SK-N-SH (cell line): ENCODE measurements at regions not wholly inside any gene's neighbourhood (a gene's known extent, or its start where the extent isn't known, plus 50 kb on each side); places are given as distances from the start of the nearest gene placed in this dataset.

Experiments used
- CTCF ChIA-PET: fragments of 300-600, 350-600 bp; formaldehyde crosslinking; extraction: SDS; loops from one replicate; lab custom pipeline; 2021; lab: Yijun Ruan, JAX
- POLR2A ChIA-PET: fragments of 350-600 bp; sonication (Branson Sonifier 250); formaldehyde crosslinking; extraction: SDS; loops from one replicate; lab custom pipeline; 2020; ENCODE audit warnings: antibody characterized with exemption, inconsistent platforms; lab: Yijun Ruan, JAX
- DNase-seq: peaks from one replicate; pipeline ENCODE4 v3.0.0; 2012
- H2AFZ ChIP-seq: fragments of 200-600 bp; sonication (generic); 2 replicates; pipeline ENCODE4 v1.8.1; 2016; ENCODE audit warnings: antibody characterized with exemption, mild to moderate bottlenecking, low read depth
- H3F3A ChIP-seq: fragments of 200-600 bp; sonication (generic); replicated peaks from 2 replicates; pipeline ENCODE3; 2016; ENCODE audit warnings: antibody characterized with exemption, mild to moderate bottlenecking; ENCODE audit not compliant: insufficient read depth
- H3K27ac ChIP-seq, 2 experiments: fragments of 200-500 bp in 1 of 2; fragments of 200-600 bp in 1 of 2; sonication (Bioruptor generic) in 1 of 2; sonication (generic), shearing (Covaris generic) in 1 of 2; 2 replicates each; pipeline versions ENCODE4 v1.5.1 to v1.6.1; 2014 to 2016; ENCODE audit warnings: low read depth in 2 of 2, inconsistent platforms in 1 of 2, low read length in 1 of 2, mild to moderate bottlenecking in 1 of 2, mixed read lengths in 1 of 2
- H3K27me3 ChIP-seq: fragments of 200-600 bp; sonication (generic), shearing (Covaris generic); 2 replicates; pipeline ENCODE4 v1.6.1; 2016; ENCODE audit warnings: mixed run types; ENCODE audit not compliant: insufficient read depth
- H3K36me3 ChIP-seq, 2 experiments: fragments of 200-500 bp in 1 of 2; fragments of 200-600 bp in 1 of 2; sonication (Bioruptor generic) in 1 of 2; sonication (generic) in 1 of 2; replicated peaks in 1 of 2; 2 replicates each; pipeline versions ENCODE3 to v1.5.1; 2014 to 2016; ENCODE audit warnings: low read length in 1 of 2, mild to moderate bottlenecking in 1 of 2; ENCODE audit not compliant: insufficient read depth in 2 of 2, control insufficient read depth in 1 of 2
- H3K4me1 ChIP-seq, 2 experiments: fragments of 200-500 bp in 1 of 2; fragments of 200-600 bp in 1 of 2; sonication (Bioruptor generic) in 1 of 2; sonication (generic), shearing (Covaris generic) in 1 of 2; 2 replicates each; pipeline versions ENCODE4 v1.5.1 to v1.6.1; 2014 to 2016; ENCODE audit warnings: low read depth in 1 of 2, low read length in 1 of 2, mixed run types in 1 of 2; ENCODE audit not compliant: insufficient read depth in 2 of 2, control insufficient read depth in 1 of 2
- H3K4me2 ChIP-seq: fragments of 200-600 bp; sonication (generic), shearing (Covaris generic); 2 replicates; pipeline ENCODE4 v1.6.1; 2017; ENCODE audit warnings: mixed run types
- H3K4me3 ChIP-seq, 2 experiments: fragments of 200-500 bp in 1 of 2; fragments of 200-600 bp in 1 of 2; sonication (Bioruptor generic) in 1 of 2; sonication (generic), shearing (Covaris generic) in 1 of 2; 2 replicates each; pipeline versions ENCODE4 v1.5.1 to v1.8.1; 2014 to 2016; ENCODE audit warnings: low read depth in 2 of 2, inconsistent platforms in 1 of 2, low read length in 1 of 2, mild to moderate bottlenecking in 1 of 2, mixed read lengths in 1 of 2, moderate library complexity in 1 of 2
- H3K79me2 ChIP-seq: fragments of 200-600 bp; sonication (generic); 2 replicates; pipeline ENCODE4 v1.8.1; 2017; ENCODE audit warnings: mild to moderate bottlenecking; ENCODE audit not compliant: insufficient read depth
- H3K9ac ChIP-seq: fragments of 200-600 bp; sonication (generic); 2 replicates; pipeline ENCODE4 v1.6.1; 2017; ENCODE audit warnings: mixed run types
- H3K9me2 ChIP-seq: fragments of 200-600 bp; sonication (generic); 2 replicates; pipeline ENCODE4 v1.6.1; 2017; ENCODE audit warnings: mixed run types
- H3K9me3 ChIP-seq: fragments of 200-600 bp; sonication (generic); 2 replicates; pipeline ENCODE4 v1.6.1; 2017; ENCODE audit warnings: mixed run types, mild to moderate bottlenecking, moderate library complexity
- H4K20me1 ChIP-seq: fragments of 200-600 bp; sonication (generic); 2 replicates; pipeline ENCODE4 v1.6.1; 2017; ENCODE audit warnings: mild to moderate bottlenecking, mixed run types; ENCODE audit not compliant: insufficient read depth
- CHD2 ChIP-seq: fragments of 150-350 bp; IDR thresholded peaks from 2 replicates; pipeline ENCODE4 v1.6.1; 2018; ENCODE audit warnings: low read length; ENCODE audit not compliant: partially characterized antibody
- ELF1 ChIP-seq: IDR thresholded peaks from 2 replicates; pipeline ENCODE4 v1.4.0; 2012
- FOSL2 ChIP-seq: IDR thresholded peaks from 2 replicates; pipeline ENCODE4 v1.4.0; 2012; ENCODE audit warnings: low read depth, mild to moderate bottlenecking, moderate library complexity, borderline replicate concordance
- FOXM1 ChIP-seq: IDR thresholded peaks from 2 replicates; pipeline ENCODE4 v1.4.0; 2012; ENCODE audit warnings: low read depth, mild to moderate bottlenecking
- GATA2 ChIP-seq: sonication (generic); formaldehyde crosslinking; IDR thresholded peaks from 2 replicates; pipeline ENCODE4 v1.5.0; 2020; ENCODE audit warnings: mild to moderate bottlenecking, missing genetic modification reagents
- MEF2A ChIP-seq: IDR thresholded peaks from 2 replicates; pipeline ENCODE4 v1.4.0; 2012; ENCODE audit warnings: low read depth, borderline replicate concordance
- RCOR1 ChIP-seq: fragments of 150-350 bp; IDR thresholded peaks from 2 replicates; pipeline ENCODE4 v1.6.1; 2017; ENCODE audit warnings: antibody characterized with exemption, low read length
- RFX5 ChIP-seq: IDR thresholded peaks from 2 replicates; pipeline ENCODE4 v1.6.1; 2012; ENCODE audit warnings: mild to moderate bottlenecking, improper control_type of control experiment, low read length
- SIN3A ChIP-seq: IDR thresholded peaks from 2 replicates; pipeline ENCODE4 v1.6.1; 2012; ENCODE audit warnings: low read depth, mild to moderate bottlenecking, low read length, moderate library complexity, borderline replicate concordance
- TCF12 ChIP-seq: IDR thresholded peaks from 2 replicates; pipeline ENCODE4 v1.4.0; 2012
- TEAD4 ChIP-seq: IDR thresholded peaks from 2 replicates; pipeline ENCODE4 v1.4.0; 2012; ENCODE audit warnings: mild to moderate bottlenecking, borderline replicate concordance; ENCODE audit not compliant: insufficient read depth
- WGBS: methylation state at CpG from one replicate; pipeline ENCODE4 v1.1.6; 2017; ENCODE audit warnings: low lambda C conversion rate; 5-methylcytosine and 5-hydroxymethylcytosine counted together
- TF ChIP-seq, protein P1 (sequence below): IDR thresholded peaks from 2 replicates; pipeline ENCODE4 v1.4.0; 2012; ENCODE audit warnings: low read depth, borderline replicate concordance
- TF ChIP-seq, protein P2 (sequence below): fragments of 200-600 bp; sonication (generic); IDR thresholded peaks from 2 replicates; pipeline ENCODE4 v1.6.1; 2017; ENCODE audit warnings: antibody characterized with exemption, mild to moderate bottlenecking, moderate library complexity
- TF ChIP-seq, protein P3 (sequence below): IDR thresholded peaks from 2 replicates; pipeline ENCODE4 v1.4.0; 2012; ENCODE audit warnings: low read depth, borderline replicate concordance
- TF ChIP-seq, protein P4 (sequence below): IDR thresholded peaks from 2 replicates; pipeline ENCODE4 v1.6.1; 2012; ENCODE audit warnings: mild to moderate bottlenecking, low read depth, low read length, moderate library complexity
- TF ChIP-seq, protein P5 (sequence below): fragments of 150-350 bp; IDR thresholded peaks from 2 replicates; pipeline ENCODE4 v1.6.1; 2017; ENCODE audit warnings: antibody characterized with exemption, low read length, low read depth, borderline replicate concordance
- TF ChIP-seq, protein P6 (sequence below): fragments of 150-350 bp; IDR thresholded peaks from 2 replicates; pipeline ENCODE4 v1.6.1; 2016; ENCODE audit warnings: mild to moderate bottlenecking, low read depth, low read length

DNA sequence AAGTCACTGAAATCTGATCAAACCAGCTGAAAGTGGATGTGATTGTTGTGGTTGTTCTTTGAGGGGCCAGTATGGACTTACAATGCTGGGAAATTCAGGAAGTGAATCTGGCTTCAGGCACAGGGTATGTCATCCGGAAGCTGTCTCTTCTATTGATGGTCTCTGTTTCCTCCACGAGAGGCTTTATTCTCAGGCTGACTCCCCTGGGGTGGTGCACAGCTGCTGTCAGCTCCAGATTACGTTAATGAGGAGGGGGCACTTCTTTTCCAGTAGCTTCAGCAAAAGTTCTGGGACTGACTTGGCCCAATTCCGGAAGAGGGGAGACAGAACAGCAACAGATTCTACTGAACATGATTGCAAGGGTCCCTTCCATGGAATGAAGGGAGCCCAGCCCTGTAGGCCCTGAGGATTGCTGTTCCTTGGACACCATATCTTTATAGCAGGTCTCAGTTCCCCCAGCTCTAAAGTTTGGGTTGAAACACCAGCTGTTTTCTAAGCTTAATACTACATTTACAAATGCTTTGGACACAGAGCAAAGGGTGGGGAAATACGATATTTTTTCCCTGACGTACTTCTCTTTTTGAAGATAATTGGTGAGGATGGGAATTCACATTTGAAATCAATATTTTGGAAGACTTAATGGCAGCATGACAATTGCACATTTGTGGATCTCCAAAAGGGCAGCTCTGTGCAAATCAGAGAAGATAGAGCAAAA, 400.9 kb downstream of the TSN start:
- TF ChIP-seq TCF12 = no peak
- no peak for TF ChIP-seq RFX5
- no peak for TF ChIP-seq FOSL2
- no peak for TF ChIP-seq ELF1
- TF ChIP-seq, protein P1, sequence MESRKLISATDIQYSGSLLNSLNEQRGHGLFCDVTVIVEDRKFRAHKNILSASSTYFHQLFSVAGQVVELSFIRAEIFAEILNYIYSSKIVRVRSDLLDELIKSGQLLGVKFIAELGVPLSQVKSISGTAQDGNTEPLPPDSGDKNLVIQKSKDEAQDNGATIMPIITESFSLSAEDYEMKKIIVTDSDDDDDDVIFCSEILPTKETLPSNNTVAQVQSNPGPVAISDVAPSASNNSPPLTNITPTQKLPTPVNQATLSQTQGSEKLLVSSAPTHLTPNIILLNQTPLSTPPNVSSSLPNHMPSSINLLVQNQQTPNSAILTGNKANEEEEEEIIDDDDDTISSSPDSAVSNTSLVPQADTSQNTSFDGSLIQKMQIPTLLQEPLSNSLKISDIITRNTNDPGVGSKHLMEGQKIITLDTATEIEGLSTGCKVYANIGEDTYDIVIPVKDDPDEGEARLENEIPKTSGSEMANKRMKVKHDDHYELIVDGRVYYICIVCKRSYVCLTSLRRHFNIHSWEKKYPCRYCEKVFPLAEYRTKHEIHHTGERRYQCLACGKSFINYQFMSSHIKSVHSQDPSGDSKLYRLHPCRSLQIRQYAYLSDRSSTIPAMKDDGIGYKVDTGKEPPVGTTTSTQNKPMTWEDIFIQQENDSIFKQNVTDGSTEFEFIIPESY = no peak
- TF ChIP-seq CHD2 = no peak
- TF ChIP-seq FOXM1 = no peak
- no peak for TF ChIP-seq TEAD4
- TF ChIP-seq MEF2A = no peak
- TF ChIP-seq, protein P2, sequence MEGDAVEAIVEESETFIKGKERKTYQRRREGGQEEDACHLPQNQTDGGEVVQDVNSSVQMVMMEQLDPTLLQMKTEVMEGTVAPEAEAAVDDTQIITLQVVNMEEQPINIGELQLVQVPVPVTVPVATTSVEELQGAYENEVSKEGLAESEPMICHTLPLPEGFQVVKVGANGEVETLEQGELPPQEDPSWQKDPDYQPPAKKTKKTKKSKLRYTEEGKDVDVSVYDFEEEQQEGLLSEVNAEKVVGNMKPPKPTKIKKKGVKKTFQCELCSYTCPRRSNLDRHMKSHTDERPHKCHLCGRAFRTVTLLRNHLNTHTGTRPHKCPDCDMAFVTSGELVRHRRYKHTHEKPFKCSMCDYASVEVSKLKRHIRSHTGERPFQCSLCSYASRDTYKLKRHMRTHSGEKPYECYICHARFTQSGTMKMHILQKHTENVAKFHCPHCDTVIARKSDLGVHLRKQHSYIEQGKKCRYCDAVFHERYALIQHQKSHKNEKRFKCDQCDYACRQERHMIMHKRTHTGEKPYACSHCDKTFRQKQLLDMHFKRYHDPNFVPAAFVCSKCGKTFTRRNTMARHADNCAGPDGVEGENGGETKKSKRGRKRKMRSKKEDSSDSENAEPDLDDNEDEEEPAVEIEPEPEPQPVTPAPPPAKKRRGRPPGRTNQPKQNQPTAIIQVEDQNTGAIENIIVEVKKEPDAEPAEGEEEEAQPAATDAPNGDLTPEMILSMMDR = no peak
- TF ChIP-seq, protein P3, sequence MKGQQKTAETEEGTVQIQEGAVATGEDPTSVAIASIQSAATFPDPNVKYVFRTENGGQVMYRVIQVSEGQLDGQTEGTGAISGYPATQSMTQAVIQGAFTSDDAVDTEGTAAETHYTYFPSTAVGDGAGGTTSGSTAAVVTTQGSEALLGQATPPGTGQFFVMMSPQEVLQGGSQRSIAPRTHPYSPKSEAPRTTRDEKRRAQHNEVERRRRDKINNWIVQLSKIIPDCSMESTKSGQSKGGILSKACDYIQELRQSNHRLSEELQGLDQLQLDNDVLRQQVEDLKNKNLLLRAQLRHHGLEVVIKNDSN = no peak
- no peak for TF ChIP-seq SIN3A
- no peak for TF ChIP-seq RCOR1
- TF ChIP-seq, protein P4, sequence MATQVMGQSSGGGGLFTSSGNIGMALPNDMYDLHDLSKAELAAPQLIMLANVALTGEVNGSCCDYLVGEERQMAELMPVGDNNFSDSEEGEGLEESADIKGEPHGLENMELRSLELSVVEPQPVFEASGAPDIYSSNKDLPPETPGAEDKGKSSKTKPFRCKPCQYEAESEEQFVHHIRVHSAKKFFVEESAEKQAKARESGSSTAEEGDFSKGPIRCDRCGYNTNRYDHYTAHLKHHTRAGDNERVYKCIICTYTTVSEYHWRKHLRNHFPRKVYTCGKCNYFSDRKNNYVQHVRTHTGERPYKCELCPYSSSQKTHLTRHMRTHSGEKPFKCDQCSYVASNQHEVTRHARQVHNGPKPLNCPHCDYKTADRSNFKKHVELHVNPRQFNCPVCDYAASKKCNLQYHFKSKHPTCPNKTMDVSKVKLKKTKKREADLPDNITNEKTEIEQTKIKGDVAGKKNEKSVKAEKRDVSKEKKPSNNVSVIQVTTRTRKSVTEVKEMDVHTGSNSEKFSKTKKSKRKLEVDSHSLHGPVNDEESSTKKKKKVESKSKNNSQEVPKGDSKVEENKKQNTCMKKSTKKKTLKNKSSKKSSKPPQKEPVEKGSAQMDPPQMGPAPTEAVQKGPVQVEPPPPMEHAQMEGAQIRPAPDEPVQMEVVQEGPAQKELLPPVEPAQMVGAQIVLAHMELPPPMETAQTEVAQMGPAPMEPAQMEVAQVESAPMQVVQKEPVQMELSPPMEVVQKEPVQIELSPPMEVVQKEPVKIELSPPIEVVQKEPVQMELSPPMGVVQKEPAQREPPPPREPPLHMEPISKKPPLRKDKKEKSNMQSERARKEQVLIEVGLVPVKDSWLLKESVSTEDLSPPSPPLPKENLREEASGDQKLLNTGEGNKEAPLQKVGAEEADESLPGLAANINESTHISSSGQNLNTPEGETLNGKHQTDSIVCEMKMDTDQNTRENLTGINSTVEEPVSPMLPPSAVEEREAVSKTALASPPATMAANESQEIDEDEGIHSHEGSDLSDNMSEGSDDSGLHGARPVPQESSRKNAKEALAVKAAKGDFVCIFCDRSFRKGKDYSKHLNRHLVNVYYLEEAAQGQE = no peak
- TF ChIP-seq, protein P5, sequence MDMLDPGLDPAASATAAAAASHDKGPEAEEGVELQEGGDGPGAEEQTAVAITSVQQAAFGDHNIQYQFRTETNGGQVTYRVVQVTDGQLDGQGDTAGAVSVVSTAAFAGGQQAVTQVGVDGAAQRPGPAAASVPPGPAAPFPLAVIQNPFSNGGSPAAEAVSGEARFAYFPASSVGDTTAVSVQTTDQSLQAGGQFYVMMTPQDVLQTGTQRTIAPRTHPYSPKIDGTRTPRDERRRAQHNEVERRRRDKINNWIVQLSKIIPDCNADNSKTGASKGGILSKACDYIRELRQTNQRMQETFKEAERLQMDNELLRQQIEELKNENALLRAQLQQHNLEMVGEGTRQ = no peak
- TF ChIP-seq, protein P6, sequence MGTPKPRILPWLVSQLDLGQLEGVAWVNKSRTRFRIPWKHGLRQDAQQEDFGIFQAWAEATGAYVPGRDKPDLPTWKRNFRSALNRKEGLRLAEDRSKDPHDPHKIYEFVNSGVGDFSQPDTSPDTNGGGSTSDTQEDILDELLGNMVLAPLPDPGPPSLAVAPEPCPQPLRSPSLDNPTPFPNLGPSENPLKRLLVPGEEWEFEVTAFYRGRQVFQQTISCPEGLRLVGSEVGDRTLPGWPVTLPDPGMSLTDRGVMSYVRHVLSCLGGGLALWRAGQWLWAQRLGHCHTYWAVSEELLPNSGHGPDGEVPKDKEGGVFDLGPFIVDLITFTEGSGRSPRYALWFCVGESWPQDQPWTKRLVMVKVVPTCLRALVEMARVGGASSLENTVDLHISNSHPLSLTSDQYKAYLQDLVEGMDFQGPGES = no peak
- TF ChIP-seq GATA2 (CRISPR knock-in tag) = no peak
- TF ChIP-seq, all 33 proteins: peak for 0
- Histone ChIP-seq H3K9ac (no peak overlapping the region), H3K27ac (no peak overlapping the region), H3K9me2 (no peaks in the 10 kb centered on the region), H3K9me3 (no peaks in the 10 kb centered on the region), H3K4me2 (no peak overlapping the region), H3K4me3 (no peak overlapping the region), H3K4me1 (peaks cover 0 to 2% of the 10 kb centered on the region in 2 experiments; a peak in 1 of 4 replicates), H2AFZ (no peak overlapping the region), H3F3A (no peaks in the 10 kb centered on the region), H4K20me1 (no peaks in the 10 kb centered on the region), H3K27me3 (no peaks in the 10 kb centered on the region), H3K79me2 (no peaks in the 10 kb centered on the region), H3K36me3 (no peaks in the 10 kb centered on the region)
- whole genome bisulfite sequencing = 17% methylated on average over 6 of the region's 6 CpGs
- DNase-seq = no peak
- POLR2A ChIA-PET = no interaction called here
- CTCF ChIA-PET = interaction anchor here (0.9 kb wide), 1 partner anchor 11 kb away, joined by 3 read pairs; no protein-coding TSS in a partner anchor
